ENCODE measurements at regions not wholly inside any gene's neighbourhood (a gene's known extent, or its start where the extent isn't known, plus 50 kb on each side); places are given as distances from the start of the nearest gene placed in this dataset.

DNA sequence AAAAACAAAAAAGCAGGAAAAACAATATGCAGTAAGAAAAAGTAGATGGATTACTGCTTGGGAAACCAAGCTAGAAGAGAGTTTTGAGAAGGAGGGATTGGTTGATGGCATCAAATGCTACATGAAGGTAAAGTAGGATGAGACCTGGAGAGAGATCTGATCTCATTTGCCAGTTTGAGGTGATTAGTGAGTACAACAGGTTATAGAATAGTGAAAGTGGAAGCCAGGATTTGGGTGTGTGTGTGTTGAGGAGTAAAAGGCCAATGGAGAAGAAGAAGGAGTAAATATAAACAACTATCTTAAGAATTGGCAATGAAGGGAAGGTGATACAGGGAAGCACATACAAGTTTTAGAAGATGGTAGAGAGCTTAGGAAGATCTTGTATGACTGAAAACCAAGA, 76.7 kb downstream of the DISP1 start:
- in situ Hi-C loops (cut with MboI; ENCODE audit: low sequenced_read_pairs in 4 of 4): no loop called here
- DNase-seq: no peak
- Histone ChIP-seq H3K4me3 (no peak overlapping the region), H3K4me1 (peaks cover 13 to 25% of the 10 kb centered on the region in 2 donors), H3K9me3 (no peaks in the 10 kb centered on the region), H3K27me3 (no peaks in the 10 kb centered on the region), H3K36me3 (no peaks in the 10 kb centered on the region), H3K27ac (peak overlapping the region; percentile 56 to 72 (median 66))
- TF ChIP-seq, protein P1, sequence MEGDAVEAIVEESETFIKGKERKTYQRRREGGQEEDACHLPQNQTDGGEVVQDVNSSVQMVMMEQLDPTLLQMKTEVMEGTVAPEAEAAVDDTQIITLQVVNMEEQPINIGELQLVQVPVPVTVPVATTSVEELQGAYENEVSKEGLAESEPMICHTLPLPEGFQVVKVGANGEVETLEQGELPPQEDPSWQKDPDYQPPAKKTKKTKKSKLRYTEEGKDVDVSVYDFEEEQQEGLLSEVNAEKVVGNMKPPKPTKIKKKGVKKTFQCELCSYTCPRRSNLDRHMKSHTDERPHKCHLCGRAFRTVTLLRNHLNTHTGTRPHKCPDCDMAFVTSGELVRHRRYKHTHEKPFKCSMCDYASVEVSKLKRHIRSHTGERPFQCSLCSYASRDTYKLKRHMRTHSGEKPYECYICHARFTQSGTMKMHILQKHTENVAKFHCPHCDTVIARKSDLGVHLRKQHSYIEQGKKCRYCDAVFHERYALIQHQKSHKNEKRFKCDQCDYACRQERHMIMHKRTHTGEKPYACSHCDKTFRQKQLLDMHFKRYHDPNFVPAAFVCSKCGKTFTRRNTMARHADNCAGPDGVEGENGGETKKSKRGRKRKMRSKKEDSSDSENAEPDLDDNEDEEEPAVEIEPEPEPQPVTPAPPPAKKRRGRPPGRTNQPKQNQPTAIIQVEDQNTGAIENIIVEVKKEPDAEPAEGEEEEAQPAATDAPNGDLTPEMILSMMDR (IDR thresholded peaks at IDR 0.05 in 4 of 5, conservative IDR thresholded peaks at IDR 0.05 in 1 of 5): no peak
- TF ChIP-seq POLR2A (IDR thresholded peaks at IDR 0.05): no peak
- intact Hi-C loops (cut with DNase I; ENCODE audit: low total_unique reads): loop anchor here (5.0 kb wide), 2 partner anchors 36 to 74 kb away; partner anchors contain the start of gene DISP1
- ATAC-seq: no peak

DNA sequence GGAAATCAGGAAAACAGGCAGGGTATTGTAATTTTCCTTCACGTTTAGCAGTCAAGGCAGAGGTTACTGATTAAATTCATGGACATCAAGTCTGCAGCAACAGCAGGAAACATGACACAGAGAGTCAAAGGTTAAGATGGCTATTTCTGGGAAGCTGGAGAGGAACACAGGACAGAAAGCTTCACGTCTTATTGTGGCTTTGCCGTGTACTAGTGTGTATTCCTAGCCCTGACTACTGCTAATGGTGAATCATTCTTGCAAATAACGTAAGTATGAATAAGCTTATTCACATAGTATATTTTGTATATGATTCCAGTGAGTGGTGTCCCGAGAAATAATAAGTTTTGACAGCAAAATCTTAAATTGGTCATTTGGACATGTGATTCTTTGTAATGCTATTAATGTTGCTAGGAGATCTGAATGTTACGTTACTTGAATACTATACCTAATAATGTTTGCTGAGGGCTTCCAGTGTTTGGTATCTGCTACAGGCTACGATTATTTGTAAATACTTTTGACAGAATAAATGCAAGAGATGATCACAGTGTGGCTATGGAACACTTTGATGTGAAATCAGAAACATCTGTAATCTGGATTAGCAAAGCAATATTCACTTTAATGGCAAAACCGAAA, 77.4 kb downstream of the DISP1 start:
- DNase-seq (no peak), ATAC-seq (peak; percentile 82 to 84)
- Histone ChIP-seq H3K4me1 (peaks cover 16 to 25% of the 10 kb centered on the region in 2 donors), H3K4me3 (peak overlapping the region in 3 of 4 donors; percentile 1 to 18 (median 18)), H3K27me3 (no peaks in the 10 kb centered on the region), H3K9me3 (no peaks in the 10 kb centered on the region), H3K27ac (peak overlapping the region; percentile 56 to 72 (median 66)), H3K36me3 (no peaks in the 10 kb centered on the region)
- intact Hi-C loops (cut with DNase I; ENCODE audit: low total_unique reads) (loop anchor here (5.0 kb wide), 2 partner anchors 35 to 75 kb away; partner anchors contain the start of gene DISP1), in situ Hi-C loops (cut with MboI; ENCODE audit: low sequenced_read_pairs in 4 of 4) (no loop called here)
- TF ChIP-seq, protein P1 (IDR thresholded peaks at IDR 0.05 in 4 of 5, conservative IDR thresholded peaks at IDR 0.05 in 1 of 5): no peak
- TF ChIP-seq POLR2A (IDR thresholded peaks at IDR 0.05): no peak

DNA sequence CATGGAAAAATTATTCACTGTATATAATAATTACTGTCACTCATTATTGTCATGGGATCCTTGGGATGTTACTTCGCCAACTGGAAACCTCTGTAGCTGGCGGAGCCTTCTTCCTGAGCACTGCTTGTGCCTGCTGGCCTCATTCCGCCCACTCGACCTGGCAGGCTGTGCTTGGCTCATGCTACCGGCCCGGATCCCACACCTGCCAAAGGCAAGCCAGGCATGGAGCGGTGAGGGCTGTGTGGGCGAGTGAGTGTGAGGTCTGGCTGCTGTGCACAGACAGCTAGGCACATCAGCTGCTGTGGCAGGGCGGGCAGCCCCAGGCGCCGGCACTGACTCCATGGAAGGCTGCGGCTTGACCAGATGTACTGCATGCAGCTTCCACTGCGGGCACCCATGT, 78.4 kb downstream of the DISP1 start:
- no peak for TF ChIP-seq POLR2A (IDR thresholded peaks at IDR 0.05)
- TF ChIP-seq, protein P1 (IDR thresholded peaks at IDR 0.05 in 4 of 5, conservative IDR thresholded peaks at IDR 0.05 in 1 of 5): no peak
- DNase-seq (peak; percentile 79 to 90), ATAC-seq (peak; percentile 90 to 91)
- Histone ChIP-seq H3K4me3 (peak overlapping the region in 2 of 4 donors; percentile 0 to 8), H3K27me3 (no peaks in the 10 kb centered on the region), H3K36me3 (no peaks in the 10 kb centered on the region), H3K4me1 (peaks cover 21 to 25% of the 10 kb centered on the region in 2 donors), H3K27ac (peak overlapping the region; percentile 56 to 72 (median 66)), H3K9me3 (no peaks in the 10 kb centered on the region)
- intact Hi-C loops (cut with DNase I; ENCODE audit: low total_unique reads): loop anchor here (5.0 kb wide), 2 partner anchors 34 to 76 kb away; partner anchors contain the start of gene DISP1
- in situ Hi-C loops (cut with MboI; ENCODE audit: low sequenced_read_pairs in 4 of 4): no loop called here

DNA sequence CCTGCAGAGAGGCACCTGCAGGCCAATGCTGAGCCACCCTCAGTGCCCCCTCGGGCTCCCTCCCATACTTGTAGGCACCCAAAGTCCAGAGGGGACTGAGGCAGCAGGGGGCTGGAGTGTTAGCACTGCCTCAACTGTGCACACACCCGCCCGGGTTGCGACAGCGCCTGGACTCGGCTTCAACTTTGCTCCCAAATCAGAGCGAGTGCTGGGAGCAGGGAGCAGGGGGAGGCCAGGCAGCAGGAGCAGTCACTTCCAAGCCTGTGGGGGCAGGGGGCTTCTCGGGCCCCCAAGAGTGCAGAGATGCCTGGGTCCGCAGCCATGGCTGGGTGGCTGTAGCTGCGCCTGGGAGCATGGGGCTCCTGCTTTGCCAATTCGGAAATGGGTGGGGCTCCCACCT, 79.5 kb downstream of the DISP1 start:
- Histone ChIP-seq H3K4me3 (no peak overlapping the region), H3K27me3 (no peaks in the 10 kb centered on the region), H3K4me1 (peaks cover 25 to 26% of the 10 kb centered on the region in 2 donors), H3K27ac (no peak overlapping the region), H3K36me3 (no peaks in the 10 kb centered on the region), H3K9me3 (no peaks in the 10 kb centered on the region)
- intact Hi-C loops (cut with DNase I; ENCODE audit: low total_unique reads): loop anchor here (5.0 kb wide), 2 partner anchors 33 to 77 kb away; partner anchors contain the start of gene DISP1
- no peak for ATAC-seq
- in situ Hi-C loops (cut with MboI; ENCODE audit: low sequenced_read_pairs in 4 of 4): no loop called here
- TF ChIP-seq, protein P1 (IDR thresholded peaks at IDR 0.05 in 4 of 5, conservative IDR thresholded peaks at IDR 0.05 in 1 of 5): no peak
- no peak for TF ChIP-seq POLR2A (IDR thresholded peaks at IDR 0.05)
- no peak for DNase-seq

Data from gastrocnemius medialis (tissue), 4 donors.